SK-N-SH treated with all-trans-retinoic acid at 6 μM for 48 hours (cell line): ENCODE measurements at regions not wholly inside any gene's neighbourhood (a gene's known extent, or its start where the extent isn't known, plus 50 kb on each side); places are given as distances from the start of the nearest gene placed in this dataset.
"Not testable (repeated sequence)": the region's sequence is repeated elsewhere in the genome, so short reads cannot be mapped to it uniquely, and the experiment has no call there.

Source experiments
- ARNTL ChIP-seq: fragments of 450-650 bp; formaldehyde crosslinking; IDR thresholded peaks from 2 replicates; pipeline ENCODE4 v1.5.0; 2020; ENCODE audit warnings: low read depth, mild to moderate bottlenecking, moderate library complexity, borderline replicate concordance
- RARB ChIP-seq: fragments of 250-450 bp; sonication (Bioruptor Pico); IDR thresholded peaks from 2 replicates; pipeline ENCODE4 v1.8.0; 2021; ENCODE audit warnings: mild to moderate bottlenecking, moderate library complexity
- ZFP3 ChIP-seq: fragments of 250-450 bp; sonication (Bioruptor Pico); IDR thresholded peaks from 2 replicates; pipeline ENCODE4 v1.5.0; 2020; ENCODE audit warnings: mild to moderate bottlenecking, moderate library complexity
- ZNF8 ChIP-seq: fragments of 450-650 bp; formaldehyde crosslinking; IDR thresholded peaks from 2 replicates; pipeline ENCODE4 v1.5.0; 2020; ENCODE audit warnings: mild to moderate bottlenecking, moderate library complexity
- TF ChIP-seq, protein P1 (sequence below): fragments of 250-450 bp; sonication (Bioruptor Pico); IDR thresholded peaks from 2 replicates; pipeline ENCODE4 v1.5.0; 2020; ENCODE audit warnings: mild to moderate bottlenecking, moderate library complexity

DNA sequence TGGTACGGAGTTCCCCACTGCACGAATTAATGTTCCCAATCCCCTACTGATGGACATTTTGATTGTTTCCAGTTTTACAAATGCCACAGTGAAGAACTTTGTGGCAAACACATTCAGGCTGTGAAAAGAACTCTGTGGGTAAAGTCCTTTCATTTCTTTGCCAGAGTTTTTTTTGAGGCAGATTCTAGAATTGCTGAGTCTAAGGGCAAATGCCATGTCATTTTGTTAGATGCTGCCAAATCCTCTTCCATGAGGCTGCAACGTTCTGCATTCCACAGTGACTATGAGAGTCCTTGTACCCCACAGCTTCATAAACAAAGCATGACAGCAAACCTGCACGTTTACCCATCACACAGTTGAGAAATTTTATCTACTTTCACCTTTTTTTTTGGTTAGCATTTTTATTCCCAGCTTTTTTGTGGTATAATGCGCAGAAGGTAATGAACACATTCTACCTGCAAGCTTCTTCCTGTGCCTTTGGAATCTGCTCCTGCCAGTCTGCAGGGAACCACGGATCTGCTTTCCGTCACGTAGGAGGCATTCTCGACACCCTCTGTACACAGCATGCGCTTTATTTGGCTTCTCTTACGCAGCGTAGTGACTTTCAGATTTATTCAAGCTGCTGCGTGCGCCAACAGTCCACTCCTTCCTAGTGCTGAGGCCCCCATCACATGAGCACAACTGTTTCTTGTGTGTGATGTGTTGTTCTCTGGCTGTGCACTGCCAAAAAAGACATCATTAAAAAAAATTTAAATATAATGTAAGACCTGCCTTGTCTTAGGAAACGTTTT is 51.2 kb upstream of the TNK2 start:
- TF ChIP-seq, protein P1, sequence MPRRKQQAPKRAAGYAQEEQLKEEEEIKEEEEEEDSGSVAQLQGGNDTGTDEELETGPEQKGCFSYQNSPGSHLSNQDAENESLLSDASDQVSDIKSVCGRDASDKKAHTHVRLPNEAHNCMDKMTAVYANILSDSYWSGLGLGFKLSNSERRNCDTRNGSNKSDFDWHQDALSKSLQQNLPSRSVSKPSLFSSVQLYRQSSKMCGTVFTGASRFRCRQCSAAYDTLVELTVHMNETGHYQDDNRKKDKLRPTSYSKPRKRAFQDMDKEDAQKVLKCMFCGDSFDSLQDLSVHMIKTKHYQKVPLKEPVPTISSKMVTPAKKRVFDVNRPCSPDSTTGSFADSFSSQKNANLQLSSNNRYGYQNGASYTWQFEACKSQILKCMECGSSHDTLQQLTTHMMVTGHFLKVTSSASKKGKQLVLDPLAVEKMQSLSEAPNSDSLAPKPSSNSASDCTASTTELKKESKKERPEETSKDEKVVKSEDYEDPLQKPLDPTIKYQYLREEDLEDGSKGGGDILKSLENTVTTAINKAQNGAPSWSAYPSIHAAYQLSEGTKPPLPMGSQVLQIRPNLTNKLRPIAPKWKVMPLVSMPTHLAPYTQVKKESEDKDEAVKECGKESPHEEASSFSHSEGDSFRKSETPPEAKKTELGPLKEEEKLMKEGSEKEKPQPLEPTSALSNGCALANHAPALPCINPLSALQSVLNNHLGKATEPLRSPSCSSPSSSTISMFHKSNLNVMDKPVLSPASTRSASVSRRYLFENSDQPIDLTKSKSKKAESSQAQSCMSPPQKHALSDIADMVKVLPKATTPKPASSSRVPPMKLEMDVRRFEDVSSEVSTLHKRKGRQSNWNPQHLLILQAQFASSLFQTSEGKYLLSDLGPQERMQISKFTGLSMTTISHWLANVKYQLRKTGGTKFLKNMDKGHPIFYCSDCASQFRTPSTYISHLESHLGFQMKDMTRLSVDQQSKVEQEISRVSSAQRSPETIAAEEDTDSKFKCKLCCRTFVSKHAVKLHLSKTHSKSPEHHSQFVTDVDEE = not testable (repeated sequence)
- TF ChIP-seq ZFP3, ARNTL, ZNF8, RARB (CRISPR knock-in tag): not testable (repeated sequence)
